HepG2 (cell line): ENCODE measurements at regions not wholly inside any gene's neighbourhood (a gene's known extent, or its start where the extent isn't known, plus 50 kb on each side); places are given as distances from the start of the nearest gene placed in this dataset.
A peak's percentile ranks its signal among the peaks of the same experiment; 100 is the strongest.

Experiments
- BCL6 ChIP-seq: IDR thresholded peaks from 2 replicates; pipeline ENCODE4 v1.6.1; 2016; ENCODE audit warnings: missing genetic modification reagents, missing compliant biosample characterization
- ELF4 ChIP-seq: sonication (generic); formaldehyde crosslinking; IDR thresholded peaks from 2 replicates; pipeline ENCODE4 v1.5.0; 2020; ENCODE audit warnings: missing genetic modification reagents, mild to moderate bottlenecking, moderate library complexity, borderline replicate concordance
- EP300 ChIP-seq, 3 experiments: sonication (generic) in 1 of 3; formaldehyde crosslinking in 1 of 3; IDR thresholded peaks; 2 replicates each; pipeline versions ENCODE4 v1.5.1 to v1.6.1; 2011 to 2020; ENCODE audit warnings: low read depth in 2 of 3, low read length in 2 of 3, borderline replicate concordance in 1 of 3, improper control_type of control experiment in 1 of 3, mild to moderate bottlenecking in 1 of 3, missing genetic modification reagents in 1 of 3, moderate library complexity in 1 of 3
- MEIS2 ChIP-seq: sonication (generic); formaldehyde crosslinking; IDR thresholded peaks from 2 replicates; pipeline ENCODE4 v1.9.0; 2021; ENCODE audit warnings: mild to moderate bottlenecking, missing genetic modification reagents
- NR2C2 ChIP-seq: sonication (generic); formaldehyde crosslinking; IDR thresholded peaks from 2 replicates; pipeline ENCODE4 v1.4.0; 2020; ENCODE audit warnings: missing genetic modification reagents, mild to moderate bottlenecking, moderate library complexity, borderline replicate concordance
- RXRB ChIP-seq: IDR thresholded peaks from 2 replicates; pipeline ENCODE4 v1.6.1; 2016; ENCODE audit warnings: borderline replicate concordance, missing genetic modification reagents, missing compliant biosample characterization
- SP1 ChIP-seq, 2 experiments: fragments of 450-650 bp in 1 of 2; sonication (generic) in 1 of 2; formaldehyde crosslinking in 1 of 2; IDR thresholded peaks; 2 replicates each; pipeline versions ENCODE4 v1.4.0 to v1.6.1; 2016 to 2020; ENCODE audit warnings: missing genetic modification reagents in 1 of 2
- STAG1 ChIP-seq: sonication (generic); formaldehyde crosslinking; IDR thresholded peaks from 2 replicates; pipeline ENCODE4 v1.4.0; 2020; ENCODE audit warnings: missing genetic modification reagents
- TBX2 ChIP-seq: sonication (generic); formaldehyde crosslinking; IDR thresholded peaks from 2 replicates; pipeline ENCODE4 v1.5.0; 2020; ENCODE audit warnings: missing genetic modification reagents, mild to moderate bottlenecking, borderline replicate concordance
- ZNF136 ChIP-seq: sonication (generic); formaldehyde crosslinking; IDR thresholded peaks from 2 replicates; pipeline ENCODE4 v1.8.1; 2022; ENCODE audit warnings: low read depth, mild to moderate bottlenecking, moderate library complexity, missing genetic modification reagents
- ZNF335 ChIP-seq: sonication (generic); formaldehyde crosslinking; IDR thresholded peaks from 2 replicates; pipeline ENCODE4 v1.4.0; 2020; ENCODE audit warnings: missing genetic modification reagents
- ZNF775 ChIP-seq: sonication (generic); formaldehyde crosslinking; IDR thresholded peaks from 2 replicates; pipeline ENCODE4 v1.4.0; 2020; ENCODE audit warnings: missing genetic modification reagents, mild to moderate bottlenecking, moderate library complexity, borderline replicate concordance
- ZNF792 ChIP-seq: IDR thresholded peaks from 2 replicates; pipeline ENCODE4 v1.6.1; 2016
- TF ChIP-seq, protein P1 (sequence below): IDR thresholded peaks from 2 replicates; pipeline ENCODE4 v1.4.0; 2020; ENCODE audit warnings: mild to moderate bottlenecking, missing genetic modification reagents
- TF ChIP-seq, protein P2 (sequence below), 2 experiments: fragments of 450-650 bp in 1 of 2; sonication (generic) in 1 of 2; formaldehyde crosslinking in 1 of 2; IDR thresholded peaks; 2 replicates each; pipeline versions ENCODE4 v1.6.1 to v1.8.0; 2016 to 2022; ENCODE audit warnings: antibody characterized with exemption in 1 of 2, mild to moderate bottlenecking in 1 of 2, missing genetic modification reagents in 1 of 2

DNA sequence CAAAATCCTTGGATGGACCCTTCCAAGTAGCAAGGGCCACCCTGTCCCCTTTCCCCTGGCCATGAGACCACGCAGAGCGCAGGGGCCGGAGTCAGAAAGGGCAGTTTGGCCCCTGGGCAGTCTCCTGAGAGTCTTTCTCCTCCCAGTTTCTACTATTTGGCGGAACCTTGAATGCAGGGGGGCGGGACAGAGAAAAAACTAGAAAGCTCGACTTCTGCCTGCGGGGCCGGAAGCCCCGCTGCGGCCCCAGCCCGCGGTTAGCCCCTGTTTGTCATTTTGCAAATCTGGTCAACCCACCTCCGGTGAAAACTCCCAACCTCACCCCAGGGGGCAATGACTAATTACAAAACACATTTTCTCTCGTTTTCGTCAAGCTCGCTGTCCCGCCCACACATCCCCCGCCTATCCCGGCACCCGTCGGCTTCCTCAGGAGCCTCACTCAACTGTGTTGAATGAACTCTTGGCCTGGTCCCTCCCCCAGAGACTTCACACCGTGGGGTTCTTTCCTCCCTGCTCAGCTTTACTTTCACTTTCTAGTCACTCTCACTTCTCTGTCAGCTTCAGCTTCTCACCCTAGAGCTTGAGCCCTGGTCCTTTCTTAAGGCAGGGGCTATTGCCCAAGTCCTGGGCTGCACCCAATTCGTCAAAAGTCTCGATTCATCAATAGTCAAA lies 66.7 kb downstream of the IRF2BPL start (continued):
- TF ChIP-seq SP1 (IDR thresholded peaks at IDR 0.05) (no peak), SP1 (CRISPR knock-in tag; IDR thresholded peaks at IDR 0.05) (peak; percentile 32; the same call in 1 of the 2 replicates), MEIS2 (CRISPR knock-in tag) (peak; percentile 26; the same call in 1 of the 2 replicates), STAG1 (CRISPR knock-in tag) (0 out of 2 replicates have a peak, but pooled peaks have one; percentile 8), ELF4 (peak; percentile 34; the same call in 1 of the 2 replicates), BCL6 (peak; percentile 91), ZNF335 (0 out of 2 replicates have a peak, but pooled peaks have one; percentile 23), ZNF792 (CRISPR knock-in tag) (peak; percentile 38; the same call in 1 of the 2 replicates), TBX2 (peak; percentile 96), EP300 (IDR thresholded peaks at IDR 0.05; ENCODE audit: low read depth in 2 of 2, low read length in 2 of 2) (peak in 1 of 2 experiments; percentile 78; a peak in 2 of 4 replicates), EP300 (CRISPR knock-in tag; IDR thresholded peaks at IDR 0.05; ENCODE audit: borderline replicate concordance) (no peak), ZNF775 (CRISPR knock-in tag) (peak; percentile 99), RXRB (CRISPR knock-in tag) (peak; percentile 66), NR2C2 (CRISPR knock-in tag) (0 out of 2 replicates have a peak, but pooled peaks have one; percentile 26), ZNF136 (CRISPR knock-in tag) (0 out of 2 replicates have a peak, but pooled peaks have one; percentile 43)
- TF ChIP-seq, protein P1, sequence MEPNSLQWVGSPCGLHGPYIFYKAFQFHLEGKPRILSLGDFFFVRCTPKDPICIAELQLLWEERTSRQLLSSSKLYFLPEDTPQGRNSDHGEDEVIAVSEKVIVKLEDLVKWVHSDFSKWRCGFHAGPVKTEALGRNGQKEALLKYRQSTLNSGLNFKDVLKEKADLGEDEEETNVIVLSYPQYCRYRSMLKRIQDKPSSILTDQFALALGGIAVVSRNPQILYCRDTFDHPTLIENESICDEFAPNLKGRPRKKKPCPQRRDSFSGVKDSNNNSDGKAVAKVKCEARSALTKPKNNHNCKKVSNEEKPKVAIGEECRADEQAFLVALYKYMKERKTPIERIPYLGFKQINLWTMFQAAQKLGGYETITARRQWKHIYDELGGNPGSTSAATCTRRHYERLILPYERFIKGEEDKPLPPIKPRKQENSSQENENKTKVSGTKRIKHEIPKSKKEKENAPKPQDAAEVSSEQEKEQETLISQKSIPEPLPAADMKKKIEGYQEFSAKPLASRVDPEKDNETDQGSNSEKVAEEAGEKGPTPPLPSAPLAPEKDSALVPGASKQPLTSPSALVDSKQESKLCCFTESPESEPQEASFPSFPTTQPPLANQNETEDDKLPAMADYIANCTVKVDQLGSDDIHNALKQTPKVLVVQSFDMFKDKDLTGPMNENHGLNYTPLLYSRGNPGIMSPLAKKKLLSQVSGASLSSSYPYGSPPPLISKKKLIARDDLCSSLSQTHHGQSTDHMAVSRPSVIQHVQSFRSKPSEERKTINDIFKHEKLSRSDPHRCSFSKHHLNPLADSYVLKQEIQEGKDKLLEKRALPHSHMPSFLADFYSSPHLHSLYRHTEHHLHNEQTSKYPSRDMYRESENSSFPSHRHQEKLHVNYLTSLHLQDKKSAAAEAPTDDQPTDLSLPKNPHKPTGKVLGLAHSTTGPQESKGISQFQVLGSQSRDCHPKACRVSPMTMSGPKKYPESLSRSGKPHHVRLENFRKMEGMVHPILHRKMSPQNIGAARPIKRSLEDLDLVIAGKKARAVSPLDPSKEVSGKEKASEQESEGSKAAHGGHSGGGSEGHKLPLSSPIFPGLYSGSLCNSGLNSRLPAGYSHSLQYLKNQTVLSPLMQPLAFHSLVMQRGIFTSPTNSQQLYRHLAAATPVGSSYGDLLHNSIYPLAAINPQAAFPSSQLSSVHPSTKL (CRISPR knock-in tag) = peak; percentile 62; the same call in 1 of the 2 replicates
- TF ChIP-seq, protein P2, sequence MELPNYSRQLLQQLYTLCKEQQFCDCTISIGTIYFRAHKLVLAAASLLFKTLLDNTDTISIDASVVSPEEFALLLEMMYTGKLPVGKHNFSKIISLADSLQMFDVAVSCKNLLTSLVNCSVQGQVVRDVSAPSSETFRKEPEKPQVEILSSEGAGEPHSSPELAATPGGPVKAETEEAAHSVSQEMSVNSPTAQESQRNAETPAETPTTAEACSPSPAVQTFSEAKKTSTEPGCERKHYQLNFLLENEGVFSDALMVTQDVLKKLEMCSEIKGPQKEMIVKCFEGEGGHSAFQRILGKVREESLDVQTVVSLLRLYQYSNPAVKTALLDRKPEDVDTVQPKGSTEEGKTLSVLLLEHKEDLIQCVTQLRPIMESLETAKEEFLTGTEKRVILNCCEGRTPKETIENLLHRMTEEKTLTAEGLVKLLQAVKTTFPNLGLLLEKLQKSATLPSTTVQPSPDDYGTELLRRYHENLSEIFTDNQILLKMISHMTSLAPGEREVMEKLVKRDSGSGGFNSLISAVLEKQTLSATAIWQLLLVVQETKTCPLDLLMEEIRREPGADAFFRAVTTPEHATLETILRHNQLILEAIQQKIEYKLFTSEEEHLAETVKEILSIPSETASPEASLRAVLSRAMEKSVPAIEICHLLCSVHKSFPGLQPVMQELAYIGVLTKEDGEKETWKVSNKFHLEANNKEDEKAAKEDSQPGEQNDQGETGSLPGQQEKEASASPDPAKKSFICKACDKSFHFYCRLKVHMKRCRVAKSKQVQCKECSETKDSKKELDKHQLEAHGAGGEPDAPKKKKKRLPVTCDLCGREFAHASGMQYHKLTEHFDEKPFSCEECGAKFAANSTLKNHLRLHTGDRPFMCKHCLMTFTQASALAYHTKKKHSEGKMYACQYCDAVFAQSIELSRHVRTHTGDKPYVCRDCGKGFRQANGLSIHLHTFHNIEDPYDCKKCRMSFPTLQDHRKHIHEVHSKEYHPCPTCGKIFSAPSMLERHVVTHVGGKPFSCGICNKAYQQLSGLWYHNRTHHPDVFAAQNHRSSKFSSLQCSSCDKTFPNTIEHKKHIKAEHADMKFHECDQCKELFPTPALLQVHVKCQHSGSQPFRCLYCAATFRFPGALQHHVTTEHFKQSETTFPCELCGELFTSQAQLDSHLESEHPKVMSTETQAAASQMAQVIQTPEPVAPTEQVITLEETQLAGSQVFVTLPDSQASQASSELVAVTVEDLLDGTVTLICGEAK (IDR thresholded peaks at IDR 0.05) = no peak
- TF ChIP-seq, protein P2 (CRISPR knock-in tag; IDR thresholded peaks at IDR 0.05) = peak; percentile 59
